ENCODE measurements at regions not wholly inside any gene's neighbourhood (a gene's known extent, or its start where the extent isn't known, plus 50 kb on each side); places are given as distances from the start of the nearest gene placed in this dataset.
A peak's percentile ranks its signal among the peaks of the same experiment; 100 is the strongest.

DNA sequence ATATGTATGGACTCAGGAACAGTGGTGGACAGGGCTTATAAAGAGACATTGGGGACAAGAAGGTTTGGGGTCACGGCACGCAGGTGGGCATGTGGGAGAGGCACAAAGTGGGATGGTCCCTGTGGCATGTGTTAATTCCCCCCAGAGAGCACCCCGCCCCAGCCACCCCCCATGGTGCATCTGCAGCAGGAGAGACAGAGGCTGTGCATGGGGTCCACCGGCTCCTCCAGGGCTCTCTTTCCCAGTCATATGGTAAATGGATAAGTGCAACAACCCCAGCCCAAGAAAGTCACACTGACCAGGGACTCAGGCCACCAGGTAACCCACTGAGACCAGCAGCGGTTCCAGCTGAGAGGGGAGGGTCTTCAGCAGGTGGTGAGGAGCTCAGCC is 242.1 kb downstream of the BCL11B start:
- DNase-seq (ENCODE audit: low spot score) = no peak
- ATAC-seq (ENCODE audit: low FRiP score) = no peak
- TF ChIP-seq, protein P1, sequence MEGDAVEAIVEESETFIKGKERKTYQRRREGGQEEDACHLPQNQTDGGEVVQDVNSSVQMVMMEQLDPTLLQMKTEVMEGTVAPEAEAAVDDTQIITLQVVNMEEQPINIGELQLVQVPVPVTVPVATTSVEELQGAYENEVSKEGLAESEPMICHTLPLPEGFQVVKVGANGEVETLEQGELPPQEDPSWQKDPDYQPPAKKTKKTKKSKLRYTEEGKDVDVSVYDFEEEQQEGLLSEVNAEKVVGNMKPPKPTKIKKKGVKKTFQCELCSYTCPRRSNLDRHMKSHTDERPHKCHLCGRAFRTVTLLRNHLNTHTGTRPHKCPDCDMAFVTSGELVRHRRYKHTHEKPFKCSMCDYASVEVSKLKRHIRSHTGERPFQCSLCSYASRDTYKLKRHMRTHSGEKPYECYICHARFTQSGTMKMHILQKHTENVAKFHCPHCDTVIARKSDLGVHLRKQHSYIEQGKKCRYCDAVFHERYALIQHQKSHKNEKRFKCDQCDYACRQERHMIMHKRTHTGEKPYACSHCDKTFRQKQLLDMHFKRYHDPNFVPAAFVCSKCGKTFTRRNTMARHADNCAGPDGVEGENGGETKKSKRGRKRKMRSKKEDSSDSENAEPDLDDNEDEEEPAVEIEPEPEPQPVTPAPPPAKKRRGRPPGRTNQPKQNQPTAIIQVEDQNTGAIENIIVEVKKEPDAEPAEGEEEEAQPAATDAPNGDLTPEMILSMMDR (IDR thresholded peaks at IDR 0.05) = no peak

DNA sequence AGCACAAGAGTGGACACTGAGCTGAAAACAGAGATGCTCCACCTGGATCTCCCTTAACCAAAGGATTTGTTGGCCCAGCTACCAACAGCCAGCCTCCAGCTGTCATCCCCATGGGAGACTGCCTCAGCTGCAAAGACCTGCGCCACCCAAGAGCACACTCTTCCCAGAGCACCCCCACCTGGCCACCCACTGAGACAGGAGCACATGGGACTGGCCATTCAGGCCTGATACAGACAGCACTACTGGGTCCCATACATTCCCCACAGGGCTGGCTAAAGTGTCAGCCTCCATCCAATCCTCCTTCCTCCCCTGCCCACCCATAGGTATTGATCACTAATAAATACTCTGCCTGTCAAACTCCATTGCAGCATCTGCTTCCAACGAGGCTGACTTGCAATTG is 241.5 kb downstream of the BCL11B start:
- DNase-seq (ENCODE audit: low spot score) = no peak
- TF ChIP-seq, protein P1 (IDR thresholded peaks at IDR 0.05) = no peak
- ATAC-seq (ENCODE audit: low FRiP score) = no peak

DNA sequence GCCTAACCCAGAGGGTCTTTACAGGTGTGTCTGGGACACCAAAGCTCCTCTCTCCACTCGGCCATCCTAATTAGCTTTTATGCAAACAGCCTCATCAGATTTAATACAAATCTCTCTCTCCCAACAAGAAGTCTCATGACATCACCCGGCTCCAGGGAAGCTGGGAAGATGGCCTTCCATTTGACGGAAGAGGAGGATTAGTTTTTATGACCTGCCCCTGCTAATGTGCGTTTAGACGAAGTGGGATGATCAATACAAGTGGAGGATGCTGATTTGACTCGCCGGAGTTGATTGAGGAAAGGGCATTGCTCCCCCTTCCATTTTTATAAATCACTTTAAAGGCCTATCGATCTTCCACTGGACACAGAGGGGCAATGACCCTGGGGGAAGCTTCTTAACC is 239.2 kb downstream of the BCL11B start:
- ATAC-seq (ENCODE audit: low FRiP score) (no peak), DNase-seq (ENCODE audit: low spot score) (no peak)
- TF ChIP-seq, protein P1 (IDR thresholded peaks at IDR 0.05) = no peak

DNA sequence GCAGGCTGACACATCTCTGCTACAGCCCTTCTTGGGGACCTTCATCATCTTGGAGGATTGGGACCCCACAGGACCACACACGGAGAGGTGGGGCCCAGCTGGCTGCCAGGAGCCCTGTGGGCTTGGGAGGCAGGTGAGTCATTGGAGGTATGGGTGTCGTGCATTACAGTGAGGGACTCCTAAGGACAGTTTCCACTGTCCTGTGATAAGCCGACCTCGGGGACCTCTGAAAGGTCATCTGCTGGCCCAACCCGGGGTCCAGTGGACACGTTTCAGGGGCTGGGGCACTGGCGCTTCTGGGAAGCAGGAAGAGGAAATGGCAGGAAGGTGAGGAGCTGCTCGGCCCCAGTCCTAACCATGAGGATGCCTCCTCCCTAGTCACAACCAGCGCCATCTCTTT is 238.0 kb downstream of the BCL11B start:
- DNase-seq (ENCODE audit: low spot score) (no peak), ATAC-seq (ENCODE audit: low FRiP score) (no peak)
- TF ChIP-seq, protein P1 (IDR thresholded peaks at IDR 0.05) = no peak

DNA sequence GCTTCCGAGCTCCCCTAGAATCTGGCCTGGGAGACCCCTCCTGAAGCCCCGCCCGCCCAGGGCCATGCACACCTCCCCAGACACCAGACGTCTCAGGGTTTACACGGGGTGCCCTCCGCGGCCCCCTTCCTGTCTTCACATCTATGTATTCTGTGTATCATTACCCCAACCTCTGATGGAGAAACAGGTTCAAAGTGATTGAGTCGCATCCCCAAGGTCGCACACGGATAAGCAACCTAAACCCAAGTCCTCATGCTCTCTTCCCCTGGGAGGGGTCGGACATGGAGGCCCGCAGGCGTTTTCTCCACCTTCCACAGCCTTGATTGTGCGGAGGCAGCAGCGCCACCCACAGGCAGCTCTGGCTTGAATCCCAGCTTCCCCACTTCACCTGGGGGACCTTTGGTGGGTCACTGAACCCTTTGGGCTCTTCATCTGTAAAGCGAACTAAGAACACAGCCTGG is 237.3 kb downstream of the BCL11B start:
- TF ChIP-seq, protein P1 (IDR thresholded peaks at IDR 0.05) = no peak
- no peak for ATAC-seq (ENCODE audit: low FRiP score)
- no peak for DNase-seq (ENCODE audit: low spot score)

DNA sequence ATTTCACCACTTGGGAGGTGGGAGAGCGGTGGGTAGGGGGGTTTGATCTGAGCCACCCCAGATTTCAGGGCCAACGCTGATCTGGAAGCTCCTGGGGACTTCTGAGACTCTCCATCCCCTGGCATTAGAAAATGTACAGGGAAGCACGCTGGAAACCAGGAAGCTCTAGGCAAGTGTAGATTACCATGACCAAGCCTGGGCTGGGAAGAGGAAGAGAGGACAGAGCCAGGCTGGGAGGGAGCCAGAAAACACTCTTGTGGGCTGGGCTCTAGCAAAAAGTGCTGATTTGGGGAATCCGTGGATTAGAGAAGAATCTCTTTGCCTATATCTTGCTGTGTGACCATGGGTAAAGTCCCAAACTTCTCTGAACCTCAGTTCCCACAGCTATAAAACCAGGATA is 236.7 kb downstream of the BCL11B start:
- DNase-seq (ENCODE audit: low spot score) (no peak), ATAC-seq (ENCODE audit: low FRiP score) (no peak)
- TF ChIP-seq, protein P1 (IDR thresholded peaks at IDR 0.05) = no peak

DNA sequence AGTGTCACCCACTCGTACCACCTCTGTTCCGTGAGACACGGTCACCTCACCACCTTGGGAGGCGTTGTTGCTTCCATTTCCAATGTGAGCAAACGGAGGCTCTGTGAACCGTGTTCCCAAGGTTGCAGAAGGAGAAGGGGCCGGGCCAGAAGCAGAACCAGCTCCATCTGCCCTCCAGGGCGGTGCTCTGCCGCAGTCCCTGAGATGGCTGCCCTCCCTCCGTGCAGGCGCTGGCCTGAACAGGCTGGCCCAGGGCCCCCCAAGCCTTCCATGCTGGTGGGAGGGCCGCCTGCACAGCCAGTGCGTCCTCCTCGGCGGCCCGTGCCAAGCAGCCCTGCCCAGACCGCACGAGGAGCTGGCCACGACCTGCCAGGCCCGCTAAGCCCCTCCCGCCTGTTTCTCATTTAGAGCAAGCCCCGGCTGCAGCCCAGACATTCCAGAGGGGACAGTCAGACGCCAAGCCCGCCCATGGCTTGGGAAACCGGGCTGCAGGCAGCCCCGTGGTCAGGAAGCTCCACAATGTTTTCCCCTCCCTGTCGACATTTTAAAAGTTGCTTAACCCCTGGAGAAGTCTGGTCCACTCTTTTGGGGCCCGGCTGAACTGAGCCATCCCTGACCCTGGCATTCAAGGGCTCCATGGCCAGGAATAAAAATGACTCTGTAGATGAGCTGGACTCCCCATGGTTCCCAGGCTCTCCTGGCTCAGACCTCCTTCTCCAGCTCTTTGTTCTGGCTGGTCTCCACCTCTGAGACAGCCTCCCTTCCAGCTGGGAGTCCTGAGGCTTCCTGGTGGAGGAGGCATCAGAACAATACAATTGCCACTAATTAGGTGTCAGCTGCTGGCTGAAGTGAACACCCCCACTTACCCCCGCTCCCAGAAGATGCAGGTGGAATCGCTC is 236.0 kb downstream of the BCL11B start:
- ATAC-seq (ENCODE audit: low FRiP score) (peak; percentile 95), DNase-seq (ENCODE audit: low spot score) (peak; percentile 37)
- TF ChIP-seq, protein P1 (IDR thresholded peaks at IDR 0.05) = no peak

Data from omental fat pad (tissue), 3 donors.